HS-5 (cell line): ENCODE measurements at regions not wholly inside any gene's neighbourhood (a gene's known extent, or its start where the extent isn't known, plus 50 kb on each side); places are given as distances from the start of the nearest gene placed in this dataset.

Experiments
- DNase-seq: peaks from one replicate; pipeline ENCODE4 v3.0.0-alpha.2; 2012; ENCODE audit warnings: low read depth

DNA sequence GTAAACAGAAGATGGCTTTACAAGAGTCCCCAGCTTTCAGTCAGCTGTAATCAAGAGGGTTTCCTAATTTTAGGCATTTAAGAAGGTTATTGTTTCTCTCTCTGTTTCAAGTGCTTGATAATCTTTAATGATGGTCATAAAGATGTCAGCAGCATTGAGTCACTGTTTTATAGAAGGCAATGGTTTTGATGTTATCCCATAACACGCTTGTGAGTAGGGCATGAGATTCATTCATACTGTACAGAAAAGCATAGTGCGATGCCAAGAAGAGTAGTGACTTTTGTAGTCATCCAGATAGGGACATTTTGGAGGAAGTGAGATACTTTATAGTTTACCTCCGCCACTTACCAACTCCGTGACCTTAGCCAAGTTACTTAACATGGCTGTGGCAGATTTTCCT, 364.2 kb upstream of the SLC10A2 start:
- no peak for DNase-seq

GRCh38 chr13:103410002-103410401, 343.8 kb upstream of the SLC10A2 start:
- no peak for DNase-seq

GRCh38 chr13:103406967-103407366, 340.8 kb upstream of the SLC10A2 start:
- DNase-seq, result no peak

GRCh38 chr13:103405297-103405696, 339.1 kb upstream of the SLC10A2 start:
- DNase-seq, result no peak

- DNase-seq, result no peak
These were observed 337.6 kb upstream of the SLC10A2 start for GRCh38 chr13:103403814-103404213.

DNA sequence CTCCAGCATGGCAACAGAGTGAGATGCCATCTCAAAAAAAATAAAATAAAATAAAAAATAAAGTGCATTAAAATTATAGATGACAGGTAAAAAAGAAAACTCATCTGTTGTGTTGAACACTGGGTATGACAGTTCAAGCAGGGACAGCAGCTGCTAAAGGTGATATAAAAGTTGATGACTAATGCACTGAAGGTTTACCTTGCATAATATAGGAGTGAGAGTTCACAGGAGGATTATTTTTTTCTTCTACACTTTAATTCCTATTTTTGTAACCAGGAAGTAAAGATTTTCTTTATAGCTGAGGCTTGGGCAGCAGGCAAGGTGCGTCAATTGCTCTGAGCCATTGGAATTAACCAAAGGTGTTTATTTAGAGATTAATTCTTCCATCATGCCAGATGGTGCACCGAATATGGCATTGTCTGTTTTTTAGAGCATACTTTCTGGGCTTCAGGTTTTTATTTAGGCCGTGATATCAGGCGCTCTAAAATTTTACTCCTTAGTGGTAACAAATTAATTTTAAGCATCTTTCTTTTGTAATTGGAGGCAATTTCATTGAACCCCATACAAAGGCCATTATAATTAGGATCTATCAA, 337.0 kb upstream of the SLC10A2 start:
- DNase-seq, result no peak

DNA sequence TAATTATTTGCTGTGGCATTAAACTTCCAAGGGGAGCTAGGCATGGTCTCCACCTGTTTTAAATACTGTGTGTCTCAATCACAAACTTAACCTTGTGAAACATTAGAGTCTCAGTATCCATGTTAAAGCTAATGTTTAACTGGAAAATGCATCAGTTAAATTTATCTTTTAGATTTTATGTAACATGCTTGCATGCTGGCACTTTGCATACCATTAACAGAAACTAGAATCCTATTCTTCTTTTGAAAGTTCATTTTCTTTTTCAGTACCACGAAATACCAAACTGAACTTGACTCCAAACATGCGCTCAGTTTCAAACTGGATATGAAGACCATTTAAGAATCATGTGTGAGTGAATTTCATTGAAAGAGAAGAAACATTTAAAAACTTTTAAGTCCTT, 328.9 kb upstream of the SLC10A2 start:
- no peak for DNase-seq

DNA sequence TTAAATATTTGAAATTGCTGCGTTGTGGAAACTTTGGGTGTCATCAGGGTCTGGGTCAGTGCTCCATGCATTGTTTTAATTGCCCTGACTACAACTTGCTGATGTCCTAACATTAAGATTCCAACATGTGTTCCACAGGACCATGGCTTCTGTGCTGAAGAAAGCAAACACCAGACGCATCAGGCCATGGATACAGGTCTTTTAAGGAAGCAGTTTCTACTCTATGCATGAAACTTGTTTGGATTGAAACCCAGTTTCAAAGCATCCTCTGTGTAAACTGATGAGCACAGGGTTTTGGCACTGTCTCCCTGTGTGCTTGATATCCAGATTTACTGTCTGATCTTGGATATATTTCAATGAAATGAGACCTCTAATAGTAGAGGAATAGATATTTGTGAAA, 328.4 kb upstream of the SLC10A2 start:
- DNase-seq, result no peak

GRCh38 chr13:103391936-103392335, 325.7 kb upstream of the SLC10A2 start:
- no peak for DNase-seq

- no peak for DNase-seq
These were observed 322.6 kb upstream of the SLC10A2 start for GRCh38 chr13:103388839-103389238.

- DNase-seq, result no peak
These were observed 320.1 kb upstream of the SLC10A2 start for GRCh38 chr13:103386341-103386740.

GRCh38 chr13:103373916-103374315, 307.7 kb upstream of the SLC10A2 start:
- no peak for DNase-seq

GRCh38 chr13:103371271-103371670, 305.1 kb upstream of the SLC10A2 start:
- DNase-seq, result no peak

DNA sequence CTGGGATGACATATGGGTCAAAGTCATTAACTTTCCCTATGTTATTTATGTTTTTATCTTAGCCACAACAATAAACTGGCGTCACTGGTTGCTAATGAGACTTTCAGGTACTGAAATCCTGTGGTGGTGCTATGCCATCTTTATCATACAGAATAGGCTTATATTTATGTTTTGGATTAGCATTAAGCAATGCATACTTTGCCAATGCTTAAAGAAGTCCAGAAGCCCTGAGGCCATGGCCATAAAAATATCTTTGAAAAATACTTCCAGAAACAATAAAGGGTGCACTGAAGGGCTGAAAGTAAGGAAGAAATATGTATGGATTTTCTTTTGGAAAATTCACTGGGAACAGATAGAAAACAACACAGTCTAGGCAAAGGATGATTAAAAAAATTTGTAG, 304.6 kb upstream of the SLC10A2 start:
- no peak for DNase-seq

DNA sequence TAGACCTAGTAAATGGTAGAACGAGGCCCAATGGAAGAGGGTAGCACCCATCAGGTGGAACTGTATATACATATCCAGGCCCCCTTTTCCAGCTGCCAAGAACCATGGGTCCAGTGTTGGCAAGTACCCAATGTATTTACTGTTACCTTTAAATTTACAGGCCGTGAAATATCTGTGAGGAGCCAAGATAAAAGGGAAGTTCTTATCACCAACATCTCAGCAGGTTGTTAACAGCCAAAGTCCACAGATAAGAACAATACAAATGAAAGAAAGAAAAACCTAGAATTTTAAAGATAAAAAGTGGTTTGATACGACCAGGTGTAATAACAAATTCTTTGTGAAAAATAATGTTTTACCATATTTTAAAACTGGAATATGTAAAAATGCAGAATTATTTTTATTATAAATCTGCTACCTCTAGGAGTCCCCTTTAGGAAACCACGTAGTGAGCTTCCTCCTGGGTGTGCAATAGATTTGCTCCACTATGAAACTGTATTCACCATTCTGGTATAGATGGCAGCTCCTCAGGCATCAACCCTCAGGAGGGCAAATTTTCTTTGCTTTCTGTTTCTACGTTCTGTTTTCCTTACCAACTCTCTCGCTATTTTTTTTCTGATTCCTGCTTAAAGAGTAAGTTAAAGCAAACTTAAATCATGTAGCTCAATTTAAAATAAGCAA, 292.2 kb upstream of the SLC10A2 start:
- DNase-seq, result no peak

- no peak for DNase-seq
These were observed 290.1 kb upstream of the SLC10A2 start for GRCh38 chr13:103356226-103356864.

DNA sequence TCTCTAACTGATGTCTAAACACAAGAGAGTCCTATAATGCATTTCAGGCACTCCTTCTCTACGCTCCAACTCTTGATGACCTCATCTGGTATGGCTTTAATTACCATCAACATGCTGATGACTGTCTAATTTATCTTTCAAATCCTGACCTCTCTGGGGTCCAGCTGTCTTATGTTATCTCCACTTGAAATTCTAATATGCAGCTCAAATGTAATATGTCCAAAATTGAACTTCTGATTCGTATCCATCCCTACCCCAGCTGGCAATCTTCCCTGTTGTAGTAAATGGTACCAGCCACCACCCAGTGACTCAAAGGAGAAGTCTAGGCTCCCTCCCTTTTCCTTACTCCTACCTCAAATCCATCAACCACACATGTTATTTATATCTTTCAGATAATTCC, 288.0 kb upstream of the SLC10A2 start:
- DNase-seq, result no peak

DNA sequence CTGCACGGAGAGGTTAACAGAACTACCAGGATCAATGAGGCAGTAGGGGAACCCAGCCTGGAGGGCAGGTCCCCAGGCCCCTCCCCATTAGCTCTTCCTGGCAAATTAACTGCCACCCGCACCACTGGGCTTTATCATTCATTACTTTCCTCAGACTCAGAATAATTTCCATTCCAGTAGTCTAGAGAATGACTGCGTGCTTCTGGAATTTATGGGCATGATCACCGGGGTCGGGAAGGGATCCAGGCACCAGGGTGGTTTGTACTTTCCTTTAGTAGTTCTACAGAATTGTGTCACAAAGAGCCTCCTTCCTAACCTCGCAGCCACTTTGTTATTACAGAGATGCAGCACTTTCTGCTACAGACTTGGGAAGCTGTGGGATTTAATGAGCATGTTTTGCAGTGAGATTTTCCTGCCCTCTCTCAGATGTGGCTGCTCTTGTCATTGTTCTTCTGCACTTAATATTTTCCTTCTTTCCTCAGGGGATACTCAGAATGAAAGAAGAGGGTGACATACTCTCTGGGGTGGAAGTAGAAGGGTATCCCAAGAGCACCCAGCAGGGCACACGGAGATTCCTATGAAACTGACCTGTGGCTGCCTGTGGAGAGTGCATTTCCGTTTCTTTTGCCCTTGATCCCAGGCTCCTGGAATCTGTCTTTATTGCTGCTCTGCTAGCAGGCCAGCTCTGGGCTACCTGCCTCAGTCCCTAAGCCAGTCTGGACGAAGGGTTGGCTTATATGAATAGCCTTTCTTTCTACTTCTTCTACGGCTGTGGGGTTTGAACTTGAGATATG, 285.0 kb upstream of the SLC10A2 start:
- DNase-seq, result no peak

DNA sequence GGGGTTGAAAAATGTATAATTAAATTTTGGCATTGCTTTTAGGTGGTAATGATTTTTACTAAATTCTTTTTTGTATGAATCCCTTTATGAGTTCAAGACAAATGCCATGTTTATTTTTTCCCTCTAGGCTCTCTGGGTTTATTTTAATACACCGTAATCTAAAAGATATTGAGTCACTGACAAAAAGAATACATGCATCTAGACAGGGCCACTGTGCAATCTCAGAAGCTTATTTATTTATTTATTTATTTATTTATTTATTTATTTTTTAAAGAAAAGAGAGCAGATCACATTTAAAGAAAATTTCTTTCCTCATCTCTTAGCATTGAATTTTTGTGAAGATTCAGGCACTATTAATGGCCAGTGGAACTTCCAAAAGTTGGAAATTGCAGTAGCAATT, 283.9 kb upstream of the SLC10A2 start:
- DNase-seq, result no peak

- DNase-seq, result no peak
These were observed 283.2 kb upstream of the SLC10A2 start for GRCh38 chr13:103349211-103349980.

GRCh38 chr13:103335241-103335640, 269.0 kb upstream of the SLC10A2 start:
- no peak for DNase-seq

- no peak for DNase-seq
These were observed 265.7 kb upstream of the SLC10A2 start for GRCh38 chr13:103331924-103332323.
